ENCODE measurements at regions not wholly inside any gene's neighbourhood (a gene's known extent, or its start where the extent isn't known, plus 50 kb on each side); places are given as distances from the start of the nearest gene placed in this dataset.
A peak's percentile ranks its signal among the peaks of the same experiment; 100 is the strongest.

DNA sequence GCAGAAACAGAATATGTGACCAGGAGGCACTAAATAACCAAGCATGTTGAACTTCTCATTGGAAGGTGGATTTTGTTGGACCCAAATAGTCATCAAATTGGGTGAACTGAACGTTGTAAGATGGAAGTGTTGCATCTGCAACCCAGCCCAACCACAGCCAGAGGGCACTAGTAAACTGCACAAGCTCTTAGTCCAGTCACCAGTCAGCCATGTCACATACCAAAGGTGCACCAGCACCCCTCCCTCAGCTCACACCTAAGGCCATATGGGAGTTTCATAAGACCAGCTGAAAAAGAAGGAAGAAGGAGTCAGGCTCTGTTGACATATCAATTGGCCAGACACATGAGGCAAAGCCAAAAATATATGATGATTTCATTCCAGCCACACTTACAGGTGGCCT lies 481.7 kb upstream of the NR5A2 start:
- H3K36me3 ChIP-seq, result no peaks in the 10 kb centered on the region
- peak; percentile 56 for DNase-seq
- H3K27ac ChIP-seq, result no peak overlapping the region
- no peak overlapping the region for H3K4me3 ChIP-seq (ENCODE audit: low read depth, low read length)
- H3K9me3 ChIP-seq (ENCODE audit: severe bottlenecking), result no peaks in the 10 kb centered on the region
- no peaks in the 10 kb centered on the region for H3K27me3 ChIP-seq (ENCODE audit: insufficient read depth, low read depth, severe bottlenecking)
- TF ChIP-seq, protein P1, sequence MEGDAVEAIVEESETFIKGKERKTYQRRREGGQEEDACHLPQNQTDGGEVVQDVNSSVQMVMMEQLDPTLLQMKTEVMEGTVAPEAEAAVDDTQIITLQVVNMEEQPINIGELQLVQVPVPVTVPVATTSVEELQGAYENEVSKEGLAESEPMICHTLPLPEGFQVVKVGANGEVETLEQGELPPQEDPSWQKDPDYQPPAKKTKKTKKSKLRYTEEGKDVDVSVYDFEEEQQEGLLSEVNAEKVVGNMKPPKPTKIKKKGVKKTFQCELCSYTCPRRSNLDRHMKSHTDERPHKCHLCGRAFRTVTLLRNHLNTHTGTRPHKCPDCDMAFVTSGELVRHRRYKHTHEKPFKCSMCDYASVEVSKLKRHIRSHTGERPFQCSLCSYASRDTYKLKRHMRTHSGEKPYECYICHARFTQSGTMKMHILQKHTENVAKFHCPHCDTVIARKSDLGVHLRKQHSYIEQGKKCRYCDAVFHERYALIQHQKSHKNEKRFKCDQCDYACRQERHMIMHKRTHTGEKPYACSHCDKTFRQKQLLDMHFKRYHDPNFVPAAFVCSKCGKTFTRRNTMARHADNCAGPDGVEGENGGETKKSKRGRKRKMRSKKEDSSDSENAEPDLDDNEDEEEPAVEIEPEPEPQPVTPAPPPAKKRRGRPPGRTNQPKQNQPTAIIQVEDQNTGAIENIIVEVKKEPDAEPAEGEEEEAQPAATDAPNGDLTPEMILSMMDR (IDR thresholded peaks at IDR 0.05; ENCODE audit: low read depth, low read length), result peak; percentile 80

DNA sequence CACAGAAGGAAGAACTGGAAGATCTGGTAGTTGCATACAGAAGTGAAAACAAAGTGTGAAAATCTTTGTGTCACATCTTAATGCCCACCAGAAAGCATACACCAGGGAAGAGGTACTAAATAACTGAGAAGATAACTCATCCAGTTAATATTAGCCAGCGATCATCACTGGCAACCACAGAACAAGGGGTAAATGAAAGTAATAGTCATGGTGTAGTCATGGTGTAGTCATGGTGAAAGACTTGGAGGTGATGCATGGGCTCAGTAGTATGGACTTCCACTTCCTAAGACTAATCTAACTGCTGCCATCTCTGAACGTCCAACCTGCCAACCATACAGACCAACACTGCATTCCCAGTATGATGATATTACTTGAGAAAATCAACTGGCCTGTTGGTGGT lies 481.2 kb upstream of the NR5A2 start:
- DNase-seq, result no peak
- no peak overlapping the region for H3K27ac ChIP-seq
- no peaks in the 10 kb centered on the region for H3K36me3 ChIP-seq
- H3K4me3 ChIP-seq (ENCODE audit: low read depth, low read length), result no peak overlapping the region
- TF ChIP-seq, protein P1 (IDR thresholded peaks at IDR 0.05; ENCODE audit: low read depth, low read length), result no peak
- no peaks in the 10 kb centered on the region for H3K27me3 ChIP-seq (ENCODE audit: insufficient read depth, low read depth, severe bottlenecking)
- no peaks in the 10 kb centered on the region for H3K9me3 ChIP-seq (ENCODE audit: severe bottlenecking)

DNA sequence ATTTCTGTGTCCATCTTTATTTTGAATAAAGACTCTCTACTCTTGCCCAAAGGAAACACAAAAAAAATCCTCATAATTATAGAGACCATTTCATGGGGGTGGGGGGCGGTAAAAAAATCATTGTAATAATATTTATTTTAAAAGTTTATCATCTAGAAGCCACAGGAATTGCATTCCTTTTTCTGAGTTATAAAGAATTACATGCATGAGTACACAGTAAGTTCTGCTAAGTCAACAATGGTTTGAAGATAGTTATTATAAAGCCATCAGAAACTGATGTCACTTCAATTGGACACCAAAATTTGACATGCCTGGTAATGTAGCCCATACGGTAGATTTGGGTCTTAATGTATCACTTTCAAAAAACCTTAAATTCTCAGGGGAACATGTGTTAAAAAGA lies 478.1 kb upstream of the NR5A2 start:
- Histone ChIP-seq H3K27me3 (ENCODE audit: insufficient read depth, low read depth, severe bottlenecking) (no peaks in the 10 kb centered on the region), H3K27ac (no peak overlapping the region), H3K4me3 (ENCODE audit: low read depth, low read length) (no peak overlapping the region), H3K36me3 (no peaks in the 10 kb centered on the region), H3K9me3 (ENCODE audit: severe bottlenecking) (no peaks in the 10 kb centered on the region)
- TF ChIP-seq, protein P1 (IDR thresholded peaks at IDR 0.05; ENCODE audit: low read depth, low read length), result no peak
- DNase-seq, result no peak

DNA sequence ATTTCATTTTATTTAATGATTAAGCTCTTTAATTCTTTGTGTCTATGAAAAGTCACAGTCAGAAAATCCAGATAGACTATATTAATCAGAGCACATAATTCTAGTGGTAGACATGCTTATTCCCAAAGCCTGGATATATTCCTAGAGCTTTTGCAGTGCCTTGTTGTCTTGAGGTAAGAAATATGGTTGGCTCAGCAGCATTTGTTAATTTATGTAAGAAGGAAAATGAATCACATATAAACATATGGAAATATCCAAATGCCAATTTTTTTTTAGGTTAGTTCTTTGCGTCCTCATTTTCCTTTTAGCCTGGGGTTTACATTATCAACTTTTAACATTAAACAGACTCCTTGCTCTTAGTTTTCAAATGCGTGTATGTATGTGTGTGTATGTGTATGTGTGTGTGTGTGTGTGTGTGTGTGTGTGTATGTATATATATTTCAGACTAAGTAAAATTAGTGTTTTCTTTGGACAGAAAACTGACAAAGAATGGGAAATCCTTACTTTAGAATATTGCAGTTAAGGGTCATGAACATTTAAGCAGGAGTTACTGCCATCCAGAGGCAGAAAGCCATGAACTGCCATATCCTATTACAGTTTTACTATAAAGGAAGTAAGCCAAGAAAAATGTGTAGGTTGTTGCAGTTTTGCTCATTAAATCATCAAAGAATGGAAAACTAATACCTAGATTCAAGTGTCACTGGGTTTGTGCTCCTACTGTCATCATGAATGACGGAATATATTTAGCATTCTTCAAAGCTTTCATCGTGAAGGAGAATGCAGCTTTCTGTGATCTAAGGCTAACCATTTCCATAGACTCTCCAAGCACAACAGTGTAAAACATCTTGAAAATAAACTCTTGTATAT lies 477.1 kb upstream of the NR5A2 start:
- TF ChIP-seq, protein P1 (IDR thresholded peaks at IDR 0.05; ENCODE audit: low read depth, low read length), result peak; percentile 29; the same call in 1 of the 2 replicates
- no peak for DNase-seq
- no peaks in the 10 kb centered on the region for H3K9me3 ChIP-seq (ENCODE audit: severe bottlenecking)
- H3K4me3 ChIP-seq (ENCODE audit: low read depth, low read length), result no peak overlapping the region
- no peak overlapping the region for H3K27ac ChIP-seq
- no peaks in the 10 kb centered on the region for H3K27me3 ChIP-seq (ENCODE audit: insufficient read depth, low read depth, severe bottlenecking)
- H3K36me3 ChIP-seq, result no peaks in the 10 kb centered on the region

DNA sequence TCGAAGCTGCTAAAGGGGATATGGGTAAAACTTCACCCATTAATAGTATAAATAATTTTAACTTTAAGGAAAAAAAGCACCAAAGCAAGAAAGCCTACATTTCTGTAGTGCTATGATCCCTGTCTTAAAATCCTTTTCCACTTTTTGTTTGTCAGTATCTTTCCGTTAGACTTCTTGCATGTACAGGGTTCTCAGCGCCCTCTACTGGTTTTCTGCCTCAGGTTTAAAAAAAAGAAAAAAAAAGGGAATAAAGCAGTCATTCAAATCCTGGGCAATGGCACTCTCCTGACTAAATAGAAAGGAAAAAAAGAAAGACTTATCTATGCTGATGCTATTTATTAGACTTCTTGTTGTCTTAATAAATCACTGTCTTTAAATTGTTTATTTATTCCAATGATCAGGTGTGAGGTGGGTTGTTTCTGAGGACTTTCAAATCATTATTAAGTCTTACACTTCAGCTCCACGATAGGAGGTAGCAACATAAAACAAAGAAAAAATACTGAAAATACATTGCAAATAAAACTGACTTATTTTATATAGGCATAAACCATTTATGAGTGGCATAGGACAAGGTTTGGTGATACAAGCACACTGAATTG lies 475.4 kb upstream of the NR5A2 start:
- Histone ChIP-seq H3K4me3 (ENCODE audit: low read depth, low read length) (no peak overlapping the region), H3K27ac (no peak overlapping the region), H3K9me3 (ENCODE audit: severe bottlenecking) (no peaks in the 10 kb centered on the region), H3K27me3 (ENCODE audit: insufficient read depth, low read depth, severe bottlenecking) (no peaks in the 10 kb centered on the region), H3K36me3 (no peaks in the 10 kb centered on the region)
- peak; percentile 81 for DNase-seq
- TF ChIP-seq, protein P1 (IDR thresholded peaks at IDR 0.05; ENCODE audit: low read depth, low read length), result peak; percentile 82
